T1000 (cell line): ENCODE measurements at regions not wholly inside any gene's neighbourhood (a gene's known extent, or its start where the extent isn't known, plus 50 kb on each side); places are given as distances from the start of the nearest gene placed in this dataset.
"Not testable (repeated sequence)": the region's sequence is repeated elsewhere in the genome, so short reads cannot be mapped to it uniquely, and the experiment has no call there.

ENCODE experiments used
- DNase-seq: peaks from one replicate; lab custom pipeline; 2025; ENCODE audit warnings: mixed read lengths; lab: John Stamatoyannopoulos, UW

DNA sequence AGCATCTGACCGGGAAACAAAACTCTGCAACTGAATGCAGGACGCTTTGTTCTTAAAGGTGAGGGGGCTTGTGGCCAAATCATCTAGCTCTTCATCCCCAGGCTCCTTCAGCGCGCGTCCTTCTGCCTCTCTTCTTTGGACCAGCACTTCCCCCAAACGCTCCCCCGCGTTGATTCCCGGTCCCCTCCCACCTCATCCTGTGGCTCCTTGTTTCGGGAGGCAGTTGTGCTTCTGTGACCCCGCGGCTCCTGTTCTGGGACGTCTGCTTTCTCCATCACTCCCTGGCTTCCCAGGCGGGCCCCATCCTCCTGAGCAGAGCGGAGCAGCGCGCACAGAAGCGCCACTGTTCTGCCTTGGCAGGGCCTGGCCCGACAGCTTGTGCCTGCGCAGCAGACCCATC is 109.7 kb upstream of the ZNG1E start:
- not testable (repeated sequence) for DNase-seq

DNA sequence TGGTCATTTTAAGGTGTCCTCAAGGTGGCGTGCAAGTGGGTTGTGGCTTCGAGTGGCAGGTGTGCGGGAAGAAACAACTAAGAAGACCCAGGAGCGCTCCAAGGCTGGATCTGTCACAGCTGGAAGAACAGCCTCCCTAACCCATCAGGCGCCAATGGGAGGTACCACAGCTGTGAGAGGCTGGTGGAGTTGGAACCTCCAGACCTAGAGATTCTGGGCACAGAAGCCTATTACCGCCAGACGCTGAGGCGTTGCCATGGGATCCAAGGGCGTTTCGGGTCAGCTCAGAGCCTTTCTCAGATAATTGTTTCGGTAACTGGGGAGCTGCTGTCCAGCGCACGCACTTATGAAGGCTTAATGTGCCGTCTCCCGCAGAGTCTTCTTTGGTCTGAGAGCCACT is 156.7 kb upstream of the ZNG1E start:
- not testable (repeated sequence) for DNase-seq

DNA sequence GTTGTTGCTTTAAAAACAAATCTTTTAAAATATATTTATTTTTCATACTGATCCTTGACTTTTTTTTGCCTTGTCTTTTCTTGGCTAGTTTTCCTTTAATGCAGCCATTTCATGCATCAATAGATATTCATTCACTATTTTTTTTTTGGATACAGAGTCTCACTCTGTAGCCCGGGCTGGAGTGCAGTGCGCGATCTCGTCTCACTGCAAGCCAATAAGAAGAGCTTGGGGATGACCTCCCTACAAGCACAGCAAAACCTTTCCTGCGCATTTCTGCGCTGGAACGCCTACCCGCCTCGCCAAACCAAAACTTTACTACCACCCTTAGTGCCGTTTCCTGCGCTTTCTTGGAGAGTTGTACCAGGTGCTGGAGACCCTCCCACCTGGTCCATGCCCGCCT is 161.3 kb upstream of the ZNG1E start:
- not testable (repeated sequence) for DNase-seq

DNA sequence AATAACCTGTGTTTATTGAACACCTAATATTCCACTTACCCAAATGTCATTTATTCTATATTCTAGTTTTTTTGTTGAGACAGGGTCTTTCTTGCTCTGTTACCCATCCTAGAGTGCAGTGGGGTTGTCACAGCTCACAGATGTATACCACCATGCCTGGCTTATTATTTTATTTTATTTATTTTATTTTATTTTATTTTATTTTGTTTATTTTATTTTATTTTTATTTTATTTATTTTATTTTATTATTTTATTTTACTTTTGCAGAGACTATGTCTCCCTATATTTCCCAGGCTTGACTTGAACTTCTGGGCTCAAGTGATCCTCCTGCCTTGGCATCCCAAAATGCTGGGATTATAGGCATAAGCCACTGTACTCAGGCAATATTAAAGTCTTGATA is 167.8 kb upstream of the ZNG1E start:
- not testable (repeated sequence) for DNase-seq

DNA sequence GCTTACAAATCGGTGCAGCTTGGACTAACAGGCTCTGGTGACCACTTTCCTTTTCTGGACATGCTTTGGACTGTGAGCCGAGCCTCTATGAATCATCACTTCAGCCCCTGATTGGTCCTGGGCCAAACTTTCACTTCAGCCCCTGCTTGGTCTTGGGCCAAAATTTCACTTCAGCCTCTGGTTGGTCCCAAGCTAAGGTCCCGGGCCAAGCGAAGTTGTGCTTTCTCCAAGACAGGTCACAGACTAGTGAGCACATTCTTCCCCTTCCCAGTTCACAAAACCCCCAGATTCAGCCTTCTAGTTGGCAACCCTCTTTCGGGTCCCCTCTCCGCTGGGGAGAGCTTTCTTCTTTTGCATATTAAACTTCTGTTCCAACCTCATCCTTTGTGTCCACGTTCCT is 171.0 kb upstream of the ZNG1E start:
- not testable (repeated sequence) for DNase-seq

DNA sequence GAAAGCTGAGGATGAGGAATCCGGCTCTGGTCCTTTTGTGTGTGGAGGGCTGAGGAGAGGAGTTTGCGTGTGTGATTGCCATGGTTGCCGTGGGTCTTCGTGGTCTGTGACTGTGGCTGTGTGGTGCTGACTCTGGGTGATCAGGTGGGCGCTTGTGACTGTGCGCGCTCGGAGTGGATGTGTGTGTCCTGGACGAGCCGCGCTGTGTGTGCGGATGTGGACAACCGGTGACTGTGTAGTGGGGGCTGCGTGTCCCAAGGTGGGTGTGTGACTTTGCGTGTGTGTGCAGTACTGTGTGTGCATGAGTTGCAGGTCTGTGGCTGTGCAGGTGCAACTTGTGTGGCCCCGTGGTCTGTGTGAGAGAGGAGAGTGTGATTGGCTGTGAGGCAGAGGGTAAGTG is 172.0 kb upstream of the ZNG1E start:
- DNase-seq = not testable (repeated sequence)

DNA sequence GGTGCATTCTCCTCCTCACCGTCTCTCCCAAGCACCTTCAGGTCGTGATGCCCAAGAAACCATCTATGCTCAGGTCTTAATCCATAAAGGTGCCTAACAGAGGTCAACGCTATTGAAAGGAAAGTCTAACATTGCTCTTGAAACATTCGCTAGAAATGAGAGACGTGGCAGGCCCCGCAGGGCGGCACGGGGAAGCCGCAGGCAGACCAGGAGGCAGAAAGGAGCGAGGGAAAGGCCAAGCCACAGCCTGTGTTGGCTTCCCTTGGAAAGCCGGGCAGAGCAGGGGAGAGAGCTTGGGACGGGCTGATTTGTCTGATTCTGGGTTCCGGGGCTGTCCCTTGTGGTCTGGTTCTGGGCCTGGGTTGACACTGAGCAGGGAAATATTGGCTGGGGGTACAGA is 192.8 kb upstream of the ZNG1E start:
- not testable (repeated sequence) for DNase-seq

DNA sequence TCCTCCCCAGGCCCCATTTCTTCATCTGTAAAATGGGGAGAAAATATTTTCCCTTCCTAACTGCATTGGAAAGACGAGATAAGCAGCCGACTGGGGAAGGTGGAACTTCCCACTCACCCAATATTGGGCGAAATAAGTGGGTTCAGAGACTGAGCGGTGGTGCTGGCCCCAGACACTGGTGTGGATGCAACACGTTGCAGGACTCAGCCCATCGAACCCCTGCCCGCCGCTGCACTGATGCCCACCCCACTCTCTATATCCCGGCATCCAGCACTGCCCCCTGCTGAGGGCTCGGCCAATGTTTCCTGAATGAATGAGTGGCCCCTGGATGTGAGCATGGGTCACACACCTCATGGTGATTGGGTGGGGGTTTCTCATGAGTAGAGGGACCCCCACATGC is 194.4 kb upstream of the ZNG1E start:
- DNase-seq = not testable (repeated sequence)

DNA sequence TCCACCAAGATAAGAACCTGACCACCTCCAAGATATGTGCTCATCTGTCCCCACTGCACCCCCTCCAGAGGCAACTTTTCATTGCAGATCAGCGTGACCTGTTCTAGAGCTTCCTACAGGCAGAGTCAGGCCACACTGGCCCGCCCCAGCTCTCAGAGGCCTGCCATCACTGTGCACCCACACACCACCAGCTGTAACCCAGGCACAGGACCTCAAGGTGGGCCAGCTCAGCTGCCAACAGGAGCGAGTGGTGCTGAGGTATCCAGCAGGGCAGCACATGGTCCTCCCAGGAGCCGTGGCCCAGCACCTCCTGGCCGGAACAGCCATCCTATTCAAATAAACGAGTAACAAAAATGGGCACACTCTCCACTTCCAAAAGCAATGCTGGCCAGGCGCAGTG is 189.9 kb upstream of the FOXD4L5 start:
- not testable (repeated sequence) for DNase-seq

DNA sequence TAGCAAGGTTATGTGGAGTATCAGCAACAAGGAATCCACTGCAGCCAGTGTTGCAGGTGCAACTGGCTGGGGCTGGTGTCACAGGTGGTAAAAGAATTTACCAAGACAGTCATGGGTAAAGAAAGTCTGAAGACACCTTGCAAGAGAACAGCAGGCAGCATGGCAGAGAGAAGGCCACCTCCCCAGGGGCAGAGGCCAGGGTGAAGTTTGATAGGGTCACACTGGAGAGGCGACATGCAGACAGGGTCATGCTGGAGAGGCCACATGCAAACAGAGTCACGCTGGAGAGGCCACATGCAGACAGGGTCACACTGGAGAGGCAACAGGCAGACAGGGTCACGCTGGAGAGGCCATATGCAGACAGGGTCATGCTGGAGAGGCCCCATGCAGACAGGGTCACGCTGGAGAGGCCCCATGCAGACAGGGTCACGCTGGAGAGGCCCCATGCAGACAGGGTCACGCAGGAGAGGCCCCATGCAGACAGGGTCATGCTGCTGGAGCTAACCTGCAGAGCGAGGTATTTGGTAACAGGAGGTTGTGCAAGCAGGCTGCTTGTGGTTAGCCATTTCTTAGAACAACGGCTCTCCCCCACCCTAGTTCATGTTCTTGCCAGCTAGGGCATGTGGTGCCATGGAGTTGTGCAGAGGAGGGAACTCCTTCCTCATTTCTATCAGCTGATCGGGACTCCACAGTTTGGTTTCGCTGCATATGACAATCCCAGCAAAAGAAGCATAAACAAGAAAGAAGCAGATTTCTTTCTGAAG is 188.2 kb upstream of the FOXD4L5 start:
- DNase-seq = not testable (repeated sequence)

DNA sequence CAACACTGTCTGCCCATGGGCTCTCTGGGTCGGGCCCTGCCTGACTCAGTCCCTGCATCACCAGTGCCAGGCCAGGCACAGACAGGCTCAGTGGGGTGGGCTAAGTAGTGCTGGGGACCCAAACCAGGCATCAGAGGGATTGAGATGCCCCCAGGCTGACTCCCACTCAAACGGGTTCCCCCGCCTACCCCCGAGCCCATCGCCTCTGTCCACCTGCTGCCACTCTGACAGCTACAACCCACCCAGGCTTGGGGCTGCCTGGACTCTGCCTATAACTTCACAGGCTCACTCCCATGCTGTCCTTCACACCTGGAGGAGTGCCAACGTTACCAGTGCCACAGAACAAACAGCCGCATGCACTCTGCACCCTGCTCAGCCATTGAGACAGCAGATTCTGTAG is 186.1 kb upstream of the FOXD4L5 start:
- not testable (repeated sequence) for DNase-seq

DNA sequence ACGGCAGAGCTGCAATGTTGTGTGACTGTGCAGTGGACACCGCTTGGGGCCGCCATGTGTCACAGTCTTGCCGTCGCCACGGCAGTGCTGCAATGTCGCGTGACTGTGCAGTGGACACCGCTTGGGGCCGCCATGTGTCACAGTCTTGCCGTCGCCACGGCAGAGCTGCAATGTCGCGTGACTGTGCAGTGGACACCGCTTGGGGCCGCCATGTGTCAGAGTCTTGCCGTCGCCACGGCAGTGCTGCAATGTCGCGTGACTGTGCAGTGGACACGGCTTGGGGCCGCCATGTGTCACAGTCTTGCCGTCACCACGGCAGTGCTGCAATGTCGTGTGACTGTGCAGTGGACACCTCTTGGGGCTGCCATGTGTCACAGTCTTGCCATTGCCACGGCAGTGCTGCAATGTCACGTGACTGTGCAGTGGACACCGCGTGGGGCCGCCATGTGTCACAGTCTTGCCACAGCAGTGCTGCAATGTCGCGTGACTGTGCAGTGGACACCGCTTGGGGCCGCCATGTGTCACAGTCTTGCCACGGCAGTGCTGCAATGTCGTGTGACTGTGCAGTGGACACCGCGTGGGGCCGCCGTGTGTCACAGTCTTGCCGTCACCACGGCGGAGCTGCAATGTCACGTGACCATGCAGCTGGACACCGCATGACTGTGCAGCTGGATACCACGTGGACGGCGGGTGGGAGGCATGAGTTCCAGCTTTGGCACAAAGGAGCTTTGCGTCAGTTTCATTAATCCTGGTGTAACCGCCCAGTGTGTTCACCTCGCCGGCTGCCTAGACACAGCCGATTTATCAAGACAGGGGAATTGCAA is 182.1 kb upstream of the FOXD4L5 start:
- DNase-seq = not testable (repeated sequence)

DNA sequence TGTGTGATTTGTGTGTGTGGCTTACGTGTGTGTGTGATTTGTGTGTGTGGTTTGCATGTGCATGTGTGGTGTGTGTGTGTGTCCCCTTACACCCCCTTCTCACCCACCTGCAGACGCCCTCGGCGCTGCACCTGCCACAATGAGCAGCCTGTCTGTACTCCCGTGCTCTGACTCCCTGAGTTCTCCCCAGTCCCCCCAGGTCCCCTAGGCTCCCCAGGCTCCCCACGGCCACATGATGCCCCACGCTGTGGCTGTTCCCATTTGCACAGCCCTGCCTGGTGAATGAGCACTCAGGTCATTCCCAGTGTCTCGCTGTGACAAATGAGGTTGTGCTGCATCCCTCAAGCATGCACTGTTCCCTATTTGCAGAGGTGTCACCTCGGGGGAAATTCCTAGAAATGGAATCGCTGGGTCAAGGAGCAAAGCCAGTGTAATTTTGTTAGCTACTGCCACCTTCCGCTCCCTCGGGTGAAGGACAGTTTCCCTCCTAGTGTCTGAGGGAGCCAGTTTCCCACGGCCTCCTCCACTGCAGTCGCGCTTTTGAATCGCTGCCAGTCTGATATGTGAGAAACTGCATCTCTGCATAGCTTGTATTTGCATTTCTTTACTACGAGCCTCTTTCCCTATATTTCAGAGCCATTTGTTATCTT is 180.4 kb upstream of the FOXD4L5 start:
- DNase-seq = not testable (repeated sequence)

DNA sequence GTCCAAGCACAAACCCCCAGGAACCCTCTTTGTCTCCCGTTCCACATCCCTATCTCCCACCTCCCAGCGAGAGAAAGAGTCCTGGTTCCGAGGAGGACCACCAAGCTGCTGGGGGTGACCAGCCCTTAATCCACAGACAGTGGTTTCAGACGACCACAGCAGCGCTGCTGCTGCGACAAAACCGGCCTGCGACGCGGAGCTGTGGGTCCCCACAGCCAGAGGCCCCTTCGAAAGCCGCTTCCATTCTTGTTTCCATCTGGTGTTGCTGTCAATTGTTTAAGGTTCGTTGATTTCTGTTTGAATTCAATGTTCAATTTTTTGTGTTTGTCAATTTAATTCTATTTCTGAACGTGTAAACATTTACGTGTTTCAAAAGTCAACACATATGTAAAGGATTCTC is 177.5 kb upstream of the FOXD4L5 start:
- not testable (repeated sequence) for DNase-seq

DNA sequence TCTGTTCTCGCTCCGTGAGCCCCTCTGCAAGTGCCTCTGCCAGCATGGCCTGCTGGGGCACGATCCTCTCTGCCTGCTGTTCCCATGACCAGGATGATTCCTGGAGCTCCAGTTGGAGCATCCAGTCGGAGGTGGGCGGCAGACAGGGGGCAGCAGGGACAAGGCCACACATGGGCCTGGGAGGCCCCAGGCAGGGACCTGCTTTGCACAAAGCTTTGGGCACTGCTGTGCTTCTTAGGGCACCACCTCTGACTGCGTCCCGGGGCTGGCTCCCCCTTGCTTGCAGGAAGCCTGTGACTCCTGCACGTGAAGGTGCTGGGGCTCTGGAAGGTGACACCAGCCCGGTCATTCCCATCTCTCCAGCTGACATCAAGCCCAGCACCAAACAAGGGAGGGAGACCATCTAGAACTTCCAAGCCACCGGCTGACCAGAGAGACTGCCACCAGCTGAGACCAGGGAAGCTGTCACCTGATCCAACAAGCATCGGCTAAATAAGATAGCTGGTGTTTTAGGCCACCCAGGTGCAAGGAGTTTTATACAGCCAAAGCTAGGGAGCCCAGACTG is 174.8 kb upstream of the FOXD4L5 start:
- DNase-seq = no peak

DNA sequence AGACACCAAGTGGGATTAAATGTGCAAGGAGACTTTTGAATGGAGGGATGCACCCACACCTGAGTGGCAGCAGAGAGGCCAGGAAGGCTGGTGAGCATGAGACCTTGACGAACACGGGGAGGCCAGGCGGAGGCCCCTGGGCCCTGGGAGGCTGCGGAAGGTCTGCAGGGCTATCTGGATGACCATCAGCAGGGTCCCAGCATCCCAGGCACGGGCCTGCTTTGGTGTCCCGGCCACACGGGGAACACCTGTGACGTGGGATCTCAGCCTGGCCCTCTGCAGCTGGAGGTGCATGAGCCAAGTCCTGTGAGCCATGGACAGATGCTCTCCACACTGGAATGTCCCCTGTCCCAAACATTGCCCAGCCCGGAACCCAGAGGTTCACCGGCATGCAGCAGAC is 174.0 kb upstream of the FOXD4L5 start:
- DNase-seq = no peak

DNA sequence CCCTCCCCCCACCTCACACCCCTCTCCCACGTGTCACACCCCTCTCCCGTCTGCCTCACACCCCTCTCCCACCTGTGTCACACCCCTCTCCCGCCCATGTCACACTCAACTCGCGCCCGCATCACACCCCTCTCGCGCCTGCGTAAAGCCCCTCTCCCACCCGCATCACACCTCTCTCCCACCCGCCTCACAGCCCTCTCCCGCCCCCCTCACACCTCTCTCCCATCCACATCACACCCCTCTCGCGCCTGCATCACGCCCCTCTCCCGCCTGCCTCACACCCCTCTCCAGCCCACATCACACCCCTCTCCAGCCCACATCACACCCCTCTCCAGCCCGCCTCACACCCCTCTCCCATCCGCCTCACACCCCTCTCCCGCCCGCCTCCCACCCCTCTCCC is 173.5 kb upstream of the FOXD4L5 start:
- DNase-seq = no peak

DNA sequence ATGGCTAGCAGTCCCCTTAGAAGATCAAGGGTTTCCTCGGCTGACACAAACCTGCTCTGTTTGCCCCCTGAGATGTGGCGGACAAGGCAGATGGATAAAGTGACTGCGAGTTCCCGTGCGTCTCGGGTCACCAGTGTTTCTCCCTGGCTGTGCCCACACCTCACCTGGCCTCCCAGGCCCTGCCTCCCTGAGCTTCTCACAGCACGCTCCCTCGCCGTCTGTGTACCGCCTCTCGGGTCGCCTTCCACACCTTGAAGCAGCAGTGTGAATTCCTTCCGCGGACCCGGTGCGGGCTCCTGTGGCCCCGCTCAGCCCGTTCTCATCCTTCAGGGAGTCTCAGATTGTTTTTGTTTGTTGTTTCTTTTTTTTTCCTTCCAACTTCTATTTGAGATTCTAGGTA is 172.0 kb upstream of the FOXD4L5 start:
- DNase-seq = not testable (repeated sequence)

DNA sequence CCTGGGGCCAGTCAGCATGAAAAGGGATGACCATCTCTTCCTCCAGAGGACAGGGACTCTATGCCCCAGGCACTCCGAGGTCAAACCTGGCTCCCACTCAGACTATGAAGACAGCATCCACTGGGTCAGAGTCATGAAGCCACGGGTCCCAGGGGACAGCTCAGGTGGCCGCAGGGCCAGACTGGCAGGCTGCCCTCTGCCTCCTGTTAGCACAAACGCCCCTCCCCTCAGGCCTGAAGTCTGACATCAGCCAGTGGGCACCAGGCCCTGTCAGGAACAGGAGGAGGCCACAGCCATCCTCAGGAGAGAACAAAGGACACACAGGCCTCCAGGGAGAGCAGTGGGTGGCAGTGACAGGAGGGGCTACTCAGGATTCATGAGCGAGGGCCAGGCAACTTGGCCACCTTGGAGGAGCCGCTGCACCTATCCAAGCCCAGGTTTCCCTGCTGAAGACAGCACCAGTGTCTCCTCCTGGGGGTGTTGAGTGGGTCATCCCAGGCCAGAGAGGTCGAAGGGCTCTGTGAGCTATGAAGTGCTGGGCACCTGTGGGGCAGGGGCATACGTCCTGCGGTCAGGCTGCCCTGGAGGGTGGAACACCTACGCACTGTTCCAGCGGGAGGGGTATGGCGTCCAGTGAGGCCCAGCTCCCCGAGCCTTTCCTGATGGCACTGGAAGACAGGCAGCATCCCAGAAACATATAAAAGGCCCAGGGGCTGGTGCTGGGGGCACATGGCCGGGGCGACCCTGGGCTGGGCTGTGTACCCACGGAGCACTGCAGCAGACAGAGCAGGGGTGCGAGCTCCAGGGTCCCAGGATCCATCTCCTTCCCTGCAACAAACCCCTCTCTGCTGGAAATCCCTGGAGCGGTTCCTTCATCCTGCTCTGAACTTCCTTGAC is 171.0 kb upstream of the FOXD4L5 start:
- DNase-seq = not testable (repeated sequence)

DNA sequence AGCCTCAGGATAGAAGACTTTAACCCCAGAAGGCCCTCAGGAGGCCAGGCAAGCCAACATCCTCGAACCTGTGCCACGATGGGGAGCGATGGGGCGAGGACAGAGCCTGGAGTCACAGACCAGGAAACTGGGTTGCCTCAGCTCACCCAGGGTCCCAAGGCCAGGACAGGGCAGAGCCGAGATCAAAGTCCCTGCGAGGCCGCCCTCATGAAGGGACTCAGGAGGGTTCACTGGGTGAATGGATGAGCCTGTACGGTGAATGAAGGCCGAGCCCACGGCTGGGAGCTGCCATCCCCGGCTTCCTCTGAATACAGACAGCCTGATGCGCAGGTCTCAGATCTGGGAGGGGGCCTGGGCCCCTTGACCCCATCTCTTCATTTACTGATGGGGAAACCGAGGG is 170.1 kb upstream of the FOXD4L5 start:
- DNase-seq = not testable (repeated sequence)

DNA sequence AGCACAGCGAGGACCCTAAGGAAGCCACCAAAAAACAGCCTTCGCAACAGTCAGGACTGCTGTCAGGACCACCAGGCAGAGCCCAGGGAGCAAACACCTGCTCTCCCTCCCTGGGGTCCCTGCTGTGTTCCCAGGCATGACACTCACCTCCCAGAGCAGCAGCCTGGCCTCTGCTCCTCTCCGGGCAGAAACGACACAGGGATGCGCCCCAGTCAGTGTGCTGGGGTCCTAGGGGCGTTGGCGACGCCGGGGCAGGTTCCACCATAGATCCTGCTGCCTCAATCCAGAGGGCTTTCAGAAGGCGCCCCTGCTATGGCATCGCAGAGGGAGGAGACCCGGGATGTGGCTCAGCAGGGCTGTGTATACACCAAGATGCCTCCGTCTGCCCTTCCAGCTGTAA is 169.7 kb upstream of the FOXD4L5 start:
- not testable (repeated sequence) for DNase-seq
